Vagina (tissue), 2 donors: ENCODE measurements at regions not wholly inside any gene's neighbourhood (a gene's known extent, or its start where the extent isn't known, plus 50 kb on each side); places are given as distances from the start of the nearest gene placed in this dataset.

Source experiments
- DNase-seq, 2 donors: peaks; one replicate each; pipeline ENCODE4 v3.0.0-alpha.2; 2017; ENCODE audit errors: extremely low spot score in 2 of 2
- H3K27ac ChIP-seq: fragments of 200-600 bp; sonication (generic); one replicate; pipeline ENCODE4 v1.5.1; 2019
- H3K27me3 ChIP-seq: fragments of 200-600 bp; sonication (generic); one replicate; pipeline ENCODE4 v1.5.1; 2019
- H3K36me3 ChIP-seq, 2 donors: fragments of 200-600 bp; sonication (generic); one replicate each; pipeline ENCODE4 v1.5.1; 2017 to 2019
- H3K4me1 ChIP-seq: fragments of 200-600 bp; sonication (generic); one replicate; pipeline ENCODE4 v1.5.1; 2019
- H3K4me3 ChIP-seq, 2 donors: fragments of 200-600 bp; sonication (generic); 1 replicate in 1 of 2; 2 replicates in 1 of 2; pipeline ENCODE4 v1.5.1; 2016 to 2019
- H3K9me3 ChIP-seq: fragments of 200-600 bp; sonication (generic); one replicate; pipeline ENCODE4 v1.5.1; 2019
- POLR2A ChIP-seq, 2 donors: fragments of 450-650 bp; IDR thresholded peaks; one replicate each; pipeline ENCODE4 v1.6.1; 2017; ENCODE audit warnings: antibody characterized with exemption in 2 of 2, mild to moderate bottlenecking in 2 of 2, moderate library complexity in 2 of 2
- POLR2AphosphoS5 ChIP-seq, 2 donors: sonication (generic); formaldehyde crosslinking; IDR thresholded peaks; one replicate each; pipeline ENCODE4 v1.9.0; 2017; ENCODE audit warnings: antibody characterized with exemption in 2 of 2, mild to moderate bottlenecking in 2 of 2, low read depth in 1 of 2; ENCODE audit not compliant: insufficient read depth in 1 of 2
- intact Hi-C: fragments of 100-400 bp; cut with DNase I; formaldehyde crosslinking; loops from one replicate; pipeline ENCODE4 v1.15.1; 2023
- TF ChIP-seq, protein P1 (sequence below), 3 experiments: fragments of 450-650 bp in 2 of 3; fragments of 200-600 bp in 1 of 3; sonication (generic) in 1 of 3; IDR thresholded peaks; one replicate each; pipeline ENCODE4 v1.5.1; 2017 to 2019; ENCODE audit warnings: antibody characterized with exemption in 3 of 3, mild to moderate bottlenecking in 2 of 3, moderate library complexity in 2 of 3

DNA sequence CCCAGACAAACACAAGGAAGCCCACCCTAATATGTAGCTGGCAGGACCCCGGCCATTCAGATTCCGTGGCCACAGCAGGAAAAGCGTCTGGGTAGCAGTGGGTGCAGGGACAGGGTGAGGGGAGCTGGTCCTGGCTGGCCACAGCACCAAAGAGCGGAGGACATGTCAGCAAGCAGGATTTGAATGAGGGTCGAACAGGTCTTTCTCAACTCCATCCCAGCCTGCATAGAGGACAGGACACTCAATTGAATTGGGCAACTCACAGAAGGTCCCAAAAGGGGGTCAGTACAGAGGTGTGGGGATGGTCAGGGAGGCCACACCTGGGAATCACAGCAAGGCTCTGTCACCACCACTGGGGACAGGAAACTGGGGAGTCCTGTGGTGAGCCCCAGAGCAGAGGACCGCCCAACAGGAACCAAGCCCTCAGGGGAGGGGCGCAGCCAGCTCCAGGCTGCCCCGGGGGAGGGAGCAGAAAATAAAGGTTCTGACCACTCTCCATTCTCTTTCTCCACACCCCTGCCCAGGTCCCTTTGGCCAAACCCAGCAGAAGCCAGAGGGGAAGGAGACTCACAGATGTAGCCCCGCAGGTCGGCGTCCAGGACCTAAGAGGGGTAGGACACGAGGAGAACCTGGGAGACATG lies 108.7 kb upstream of the PPP2R2D start:
- DNase-seq, result no peak
- H3K27ac ChIP-seq, result no peak overlapping the region

DNA sequence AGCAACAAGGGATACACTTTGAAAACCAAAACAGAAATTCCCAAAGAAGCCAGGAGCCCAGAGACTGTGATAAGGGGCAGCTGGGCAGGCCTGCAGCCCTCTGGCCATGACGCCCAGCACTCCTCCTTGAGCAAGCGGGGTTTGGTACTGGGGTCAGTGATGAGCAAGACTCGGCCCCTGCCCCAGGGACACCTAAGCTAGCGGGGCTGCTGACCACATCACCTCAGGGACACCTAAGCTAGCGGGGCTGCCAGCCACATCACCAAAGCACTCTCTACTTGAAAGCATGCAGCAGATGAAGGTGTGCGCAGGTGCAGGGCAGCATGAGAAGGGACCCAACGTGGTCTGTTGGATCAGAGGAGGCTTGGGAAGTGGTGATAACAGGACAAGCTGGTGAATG lies 108.0 kb upstream of the PPP2R2D start:
- no peak overlapping the region for H3K4me3 ChIP-seq
- no peaks in the 10 kb centered on the region for H3K4me1 ChIP-seq
- TF ChIP-seq, protein P1, sequence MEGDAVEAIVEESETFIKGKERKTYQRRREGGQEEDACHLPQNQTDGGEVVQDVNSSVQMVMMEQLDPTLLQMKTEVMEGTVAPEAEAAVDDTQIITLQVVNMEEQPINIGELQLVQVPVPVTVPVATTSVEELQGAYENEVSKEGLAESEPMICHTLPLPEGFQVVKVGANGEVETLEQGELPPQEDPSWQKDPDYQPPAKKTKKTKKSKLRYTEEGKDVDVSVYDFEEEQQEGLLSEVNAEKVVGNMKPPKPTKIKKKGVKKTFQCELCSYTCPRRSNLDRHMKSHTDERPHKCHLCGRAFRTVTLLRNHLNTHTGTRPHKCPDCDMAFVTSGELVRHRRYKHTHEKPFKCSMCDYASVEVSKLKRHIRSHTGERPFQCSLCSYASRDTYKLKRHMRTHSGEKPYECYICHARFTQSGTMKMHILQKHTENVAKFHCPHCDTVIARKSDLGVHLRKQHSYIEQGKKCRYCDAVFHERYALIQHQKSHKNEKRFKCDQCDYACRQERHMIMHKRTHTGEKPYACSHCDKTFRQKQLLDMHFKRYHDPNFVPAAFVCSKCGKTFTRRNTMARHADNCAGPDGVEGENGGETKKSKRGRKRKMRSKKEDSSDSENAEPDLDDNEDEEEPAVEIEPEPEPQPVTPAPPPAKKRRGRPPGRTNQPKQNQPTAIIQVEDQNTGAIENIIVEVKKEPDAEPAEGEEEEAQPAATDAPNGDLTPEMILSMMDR (IDR thresholded peaks at IDR 0.05), result no peak
- TF ChIP-seq POLR2AphosphoS5 (IDR thresholded peaks at IDR 0.05; ENCODE audit: insufficient read depth in 1 of 2, low read depth in 1 of 2) (no peak), POLR2A (IDR thresholded peaks at IDR 0.05) (no peak)
- no peak overlapping the region for H3K27ac ChIP-seq
- H3K36me3 ChIP-seq, result no peaks in the 10 kb centered on the region
- intact Hi-C loops, result no loop called here
- DNase-seq, result no peak
- H3K27me3 ChIP-seq, result no peaks in the 10 kb centered on the region
- H3K9me3 ChIP-seq, result no peaks in the 10 kb centered on the region

More for the DNA sequence above, 108.7 kb upstream of the PPP2R2D start:
- no peak overlapping the region for H3K4me3 ChIP-seq
- H3K36me3 ChIP-seq, result no peaks in the 10 kb centered on the region
- TF ChIP-seq POLR2A (IDR thresholded peaks at IDR 0.05), result no peak
- TF ChIP-seq POLR2AphosphoS5 (IDR thresholded peaks at IDR 0.05; ENCODE audit: insufficient read depth in 1 of 2, low read depth in 1 of 2), result no peak
- TF ChIP-seq, protein P1 (IDR thresholded peaks at IDR 0.05), result no peak
- no peaks in the 10 kb centered on the region for H3K9me3 ChIP-seq
- intact Hi-C loops, result no loop called here
- H3K27me3 ChIP-seq, result no peaks in the 10 kb centered on the region
- no peaks in the 10 kb centered on the region for H3K4me1 ChIP-seq

DNA sequence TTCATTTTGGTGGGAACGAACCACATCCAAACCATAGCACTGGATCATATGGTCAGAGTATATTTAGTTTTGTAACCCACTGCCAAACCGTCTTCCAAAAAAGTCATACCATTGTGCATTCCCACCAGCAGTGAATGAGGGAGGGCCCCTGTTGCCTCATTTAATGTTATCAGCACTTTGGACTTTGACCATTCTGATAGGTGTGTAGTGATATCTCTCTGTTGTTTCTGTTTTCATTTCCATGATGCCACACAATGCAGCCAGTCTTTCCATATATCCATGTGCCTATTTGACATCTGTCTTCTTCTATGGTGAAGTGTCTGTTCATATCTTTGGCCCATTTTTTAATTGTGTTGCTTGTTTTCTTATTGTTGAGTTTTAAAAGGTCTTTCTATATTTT lies 105.0 kb upstream of the PPP2R2D start:
- Histone ChIP-seq H3K4me3 (no peak overlapping the region), H3K9me3 (no peaks in the 10 kb centered on the region), H3K36me3 (no peaks in the 10 kb centered on the region), H3K4me1 (no peaks in the 10 kb centered on the region), H3K27me3 (no peaks in the 10 kb centered on the region), H3K27ac (no peak overlapping the region)
- intact Hi-C loops, result no loop called here
- no peak for DNase-seq
- TF ChIP-seq, protein P1 (IDR thresholded peaks at IDR 0.05), result no peak
- TF ChIP-seq POLR2A (IDR thresholded peaks at IDR 0.05) (no peak), POLR2AphosphoS5 (IDR thresholded peaks at IDR 0.05; ENCODE audit: insufficient read depth in 1 of 2, low read depth in 1 of 2) (no peak)

DNA sequence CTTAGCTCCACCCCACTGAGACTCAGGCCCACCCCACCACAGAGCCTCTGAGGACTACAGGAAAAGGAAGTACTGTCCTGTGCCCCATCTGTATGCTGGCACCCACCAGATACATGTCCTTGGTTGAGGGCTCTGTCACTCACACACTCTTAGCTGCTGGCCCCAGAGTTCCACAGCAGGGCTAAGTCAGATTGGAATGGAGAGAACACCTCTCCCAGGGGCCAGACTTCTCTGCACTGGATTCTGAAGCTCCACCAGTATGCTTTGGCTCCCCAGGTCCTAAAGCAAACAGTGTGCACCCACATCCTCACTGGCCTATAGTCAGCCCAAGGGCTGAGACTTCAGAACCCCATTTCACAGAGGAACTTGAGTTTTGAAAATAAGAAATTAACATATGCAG lies 103.2 kb upstream of the PPP2R2D start:
- no peak overlapping the region for H3K4me3 ChIP-seq
- H3K9me3 ChIP-seq, result no peaks in the 10 kb centered on the region
- no peaks in the 10 kb centered on the region for H3K4me1 ChIP-seq
- H3K36me3 ChIP-seq, result no peaks in the 10 kb centered on the region
- intact Hi-C loops, result no loop called here
- DNase-seq, result no peak
- no peak for TF ChIP-seq POLR2A (IDR thresholded peaks at IDR 0.05)
- TF ChIP-seq, protein P1 (IDR thresholded peaks at IDR 0.05), result no peak
- TF ChIP-seq POLR2AphosphoS5 (IDR thresholded peaks at IDR 0.05; ENCODE audit: insufficient read depth in 1 of 2, low read depth in 1 of 2), result no peak
- H3K27me3 ChIP-seq, result no peaks in the 10 kb centered on the region
- H3K27ac ChIP-seq, result no peak overlapping the region

DNA sequence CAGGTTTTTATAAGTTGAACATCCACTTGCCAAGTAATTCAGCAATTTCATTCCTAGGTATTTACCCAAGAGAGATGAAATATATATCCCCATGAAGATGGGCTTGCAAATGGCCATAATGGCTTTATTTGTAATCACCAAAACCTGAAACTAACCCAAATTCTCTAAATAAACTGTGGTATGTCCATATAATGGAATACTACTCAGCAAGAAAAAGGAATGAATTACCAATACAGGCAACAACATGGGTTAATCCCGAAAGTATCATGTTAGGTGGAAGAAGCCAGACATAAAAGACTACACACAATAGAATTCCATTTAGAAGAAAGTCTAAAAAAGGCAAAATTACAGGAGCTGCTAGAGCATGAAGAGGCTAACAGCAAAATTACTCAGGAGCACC lies 101.4 kb upstream of the PPP2R2D start:
- intact Hi-C loops, result no loop called here
- Histone ChIP-seq H3K9me3 (no peaks in the 10 kb centered on the region), H3K4me3 (no peak overlapping the region), H3K36me3 (no peaks in the 10 kb centered on the region), H3K27ac (no peak overlapping the region), H3K4me1 (no peaks in the 10 kb centered on the region), H3K27me3 (no peaks in the 10 kb centered on the region)
- no peak for TF ChIP-seq POLR2AphosphoS5 (IDR thresholded peaks at IDR 0.05; ENCODE audit: insufficient read depth in 1 of 2, low read depth in 1 of 2)
- no peak for DNase-seq
